GM12874 (cell line): ENCODE measurements at regions not wholly inside any gene's neighbourhood (a gene's known extent, or its start where the extent isn't known, plus 50 kb on each side); places are given as distances from the start of the nearest gene placed in this dataset.

Experiments used
- CTCF ChIP-seq: IDR thresholded peaks from 2 replicates; pipeline ENCODE4 v1.5.1; 2011; ENCODE audit warnings: low read depth, mild to moderate bottlenecking, control low read depth, low read length, moderate library complexity; ENCODE audit not compliant: insufficient read depth

- TF ChIP-seq CTCF = no peak
Measured at GRCh38 chr16:64035337-64035736, 1086.5 kb downstream of the CDH11 start.

GRCh38 chr16:64019339-64019738 is 1102.5 kb downstream of the CDH11 start:
- TF ChIP-seq CTCF = no peak

GRCh38 chr16:64017796-64018195 is 1104.1 kb downstream of the CDH11 start:
- TF ChIP-seq CTCF = no peak

GRCh38 chr16:64013856-64014255 is 1108.0 kb downstream of the CDH11 start:
- no peak for TF ChIP-seq CTCF

- TF ChIP-seq CTCF = no peak
Measured at GRCh38 chr16:64012166-64012565, 1109.7 kb downstream of the CDH11 start.

- TF ChIP-seq CTCF = no peak
Measured at GRCh38 chr16:64011650-64012049, 1110.2 kb downstream of the CDH11 start.

GRCh38 chr16:64008131-64008530 is 1113.7 kb downstream of the CDH11 start:
- no peak for TF ChIP-seq CTCF

GRCh38 chr16:64004116-64004515 is 1117.7 kb downstream of the CDH11 start:
- TF ChIP-seq CTCF = no peak
